Pancreas (tissue), 10 donors: ENCODE measurements at regions not wholly inside any gene's neighbourhood (a gene's known extent, or its start where the extent isn't known, plus 50 kb on each side); places are given as distances from the start of the nearest gene placed in this dataset.

Source experiments
- ATAC-seq, 4 donors: fragments of 200-7000 bp; cut with Tn5 transposase; one replicate each; pipeline versions ENCODE4 v1.8.0 to v1.9.1; 2020; ENCODE audit warnings: mild to moderate bottlenecking in 4 of 4, moderate library complexity in 4 of 4
- DNase-seq, 6 donors: peaks; one replicate each; pipeline ENCODE4 v3.0.0-alpha.2; 2020
- FAIRE-seq: peaks from 2 replicates; lab custom pipeline; 2012; peaks lifted over from hg19 to GRCh38; lab: Jason Lieb, UNC
- H3K27ac ChIP-seq, 4 donors: fragments of 200-600 bp; sonication (generic); 1 replicate in 3 of 4; 2 replicates in 1 of 4; pipeline versions ENCODE4 v1.5.0 to v1.8.0; 2020
- H3K27me3 ChIP-seq, 4 donors: fragments of 200-600 bp; one replicate each; pipeline ENCODE4 v1.8.0; 2021
- H3K36me3 ChIP-seq, 3 donors: fragments of 200-600 bp; sonication (generic) in 1 of 3; one replicate each; pipeline versions ENCODE4 v1.5.0 to v1.8.0; 2020 to 2021
- H3K4me1 ChIP-seq, 3 donors: fragments of 200-600 bp; one replicate each; pipeline ENCODE4 v1.8.0; 2021
- H3K4me3 ChIP-seq, 4 donors: fragments of 200-600 bp; sonication (generic) in 2 of 4; one replicate each; pipeline versions ENCODE4 v1.5.0 to v1.8.0; 2020 to 2021
- H3K9me3 ChIP-seq, 4 donors: fragments of 200-600 bp; one replicate each; pipeline ENCODE4 v1.8.0; 2021
- CTCF ChIP-seq, 4 donors: fragments of 200-600 bp; sonication (generic) in 3 of 4; IDR thresholded peaks; one replicate each; pipeline versions ENCODE4 v1.5.0 to v1.8.0; 2021; ENCODE audit warnings: antibody characterized with exemption in 4 of 4
- WGBS, 2 donors: extraction: QIAGEN DNeasy Blood & Tissue Kit; methylation state at CpG; one replicate each; pipeline ENCODE4 v1.1.7; 2013; 5-methylcytosine and 5-hydroxymethylcytosine counted together
- intact Hi-C, 3 donors: fragments of 100-400 bp; cut with DNase I; formaldehyde crosslinking; loops; one replicate each; pipeline versions ENCODE4 v1.11.1 to v1.14.2; 2022
- donor health status: healthy with polysubstance abuse.
- donor health status: DM: no; HTN: no; CAD: no; lungs with moderate emphysema.
- donor health status: DM: no; HTN: no; CAD: no.
- donor health status: control.
- donor health status: control.
- donor health status: Bipolar disorder and iron deficiency.
- donor health status: DM: yes; HTN: yes; CAD: no.
- donor health status: DM: no; HTN: no; CAD: no.
- donor health status: DM: no; HTN: no; CAD: no.
- donor health status: DM: yes; HTN: yes; CAD: no.

DNA sequence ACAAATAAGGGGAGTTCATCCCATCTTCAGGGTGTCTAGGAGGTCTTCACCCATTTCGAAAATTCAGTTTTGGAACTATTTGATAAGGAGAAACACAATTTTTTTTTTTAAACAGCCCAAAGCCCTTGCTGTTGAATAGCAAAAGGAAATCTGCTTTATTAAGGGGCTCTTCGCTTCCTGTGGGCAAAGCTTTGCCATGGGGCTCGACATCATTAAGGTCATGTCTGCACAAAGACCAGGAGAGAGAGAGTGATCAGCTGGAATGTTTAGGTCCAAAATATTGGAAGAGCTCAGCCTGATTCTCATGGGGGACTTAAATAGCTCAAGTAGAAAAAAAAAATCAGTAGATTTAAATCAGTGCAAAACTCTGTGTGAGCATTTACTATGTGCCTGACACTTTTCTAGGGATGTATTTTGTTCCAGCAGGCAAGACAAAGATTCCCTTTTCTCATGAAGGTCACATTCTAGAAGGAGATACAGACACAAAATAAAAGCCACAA is 564.6 kb upstream of the KLF4 start:
- ATAC-seq (no peak), FAIRE-seq (no peak)

GRCh38 chr9:108053555-108054061 is 564.0 kb upstream of the KLF4 start:
- intact Hi-C loops = no loop called here
- peak; percentile 27 to 77 (median 50) for DNase-seq
- Histone ChIP-seq H3K4me3 (no peak overlapping the region), H3K4me1 (peaks cover 0 to 8% (median 5%) of the 10 kb centered on the region in 3 donors), H3K27me3 (no peaks in the 10 kb centered on the region), H3K9me3 (no peaks in the 10 kb centered on the region), H3K27ac (no peak overlapping the region), H3K36me3 (no peaks in the 10 kb centered on the region)
- TF ChIP-seq CTCF (IDR thresholded peaks at IDR 0.05) = no peak
- 16 to 17% methylated on average over 12 of the region's 12 CpGs for WGBS, 2 donors
- ATAC-seq = peak; percentile 63 to 77 (median 72)
- no peak for FAIRE-seq

More for the DNA sequence above, 564.6 kb upstream of the KLF4 start:
- H3K27me3 ChIP-seq = no peaks in the 10 kb centered on the region
- no peak overlapping the region for H3K27ac ChIP-seq
- peaks cover 0 to 8% (median 5%) of the 10 kb centered on the region in 3 donors for H3K4me1 ChIP-seq
- 66 to 70% methylated on average over 3 of the region's 3 CpGs for WGBS, 2 donors
- H3K9me3 ChIP-seq = no peaks in the 10 kb centered on the region
- DNase-seq = no peak
- intact Hi-C loops = no loop called here
- TF ChIP-seq CTCF (IDR thresholded peaks at IDR 0.05) = no peak
- no peak overlapping the region for H3K4me3 ChIP-seq
- H3K36me3 ChIP-seq = no peaks in the 10 kb centered on the region

DNA sequence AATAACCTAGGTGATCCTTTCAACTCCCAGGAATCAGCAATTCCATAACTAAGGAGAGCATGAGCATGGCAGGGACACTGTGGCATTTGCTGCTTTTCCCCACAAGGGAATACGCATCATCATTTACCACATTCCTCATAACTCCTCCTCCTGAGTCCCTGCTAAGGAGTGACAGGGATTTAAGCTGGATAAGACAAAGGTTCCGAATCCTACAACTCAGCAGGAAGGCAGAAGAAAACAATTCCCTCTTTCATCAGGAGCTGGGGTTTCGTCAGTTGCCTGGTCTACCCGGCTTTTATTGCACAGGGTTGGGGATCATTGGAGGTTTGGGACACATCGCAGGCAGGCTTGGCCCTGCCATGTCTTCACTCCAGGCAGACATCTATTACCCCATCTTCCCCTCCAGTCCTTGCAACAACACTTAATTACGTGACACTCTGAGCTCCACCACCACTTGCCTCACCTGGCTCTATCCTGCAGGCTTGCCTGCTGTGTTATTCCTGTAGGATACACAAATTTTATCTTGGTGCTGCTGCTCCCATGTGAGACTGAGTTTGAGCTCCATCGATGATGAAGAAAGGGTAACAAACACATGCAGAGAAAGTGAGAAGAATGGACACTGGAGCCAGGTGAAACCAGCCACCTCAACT is 563.0 kb upstream of the KLF4 start:
- H3K4me1 ChIP-seq = peaks cover 0 to 8% (median 5%) of the 10 kb centered on the region in 3 donors
- DNase-seq (no peak), FAIRE-seq (no peak), ATAC-seq (no peak)
- no peaks in the 10 kb centered on the region for H3K36me3 ChIP-seq
- TF ChIP-seq CTCF (IDR thresholded peaks at IDR 0.05) = no peak
- intact Hi-C loops = no loop called here
- 64 to 79% methylated on average over 7 of the region's 7 CpGs for WGBS, 2 donors
- H3K4me3 ChIP-seq = no peak overlapping the region
- H3K27me3 ChIP-seq = no peaks in the 10 kb centered on the region
- no peak overlapping the region for H3K27ac ChIP-seq
- no peaks in the 10 kb centered on the region for H3K9me3 ChIP-seq

DNA sequence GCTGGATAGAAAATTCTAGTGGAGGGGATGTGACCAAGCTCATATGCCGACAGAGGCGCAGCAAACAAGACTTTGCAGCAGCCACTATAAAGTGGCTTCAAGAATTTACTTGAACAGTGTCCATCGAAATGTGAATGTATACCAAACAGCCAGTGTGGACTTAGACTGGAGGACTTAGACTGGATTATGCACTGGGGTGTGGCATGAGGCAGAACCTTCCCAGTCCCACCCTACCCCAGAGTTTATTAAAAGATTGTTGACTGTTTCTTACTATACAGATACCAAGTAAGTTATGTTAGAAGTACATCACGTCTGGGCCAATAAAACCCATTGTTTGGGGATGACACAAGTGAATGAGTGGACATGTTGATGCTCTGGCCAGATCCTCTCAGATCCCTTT is 561.3 kb upstream of the KLF4 start:
- no peak for TF ChIP-seq CTCF (IDR thresholded peaks at IDR 0.05)
- no peak overlapping the region for H3K27ac ChIP-seq
- H3K4me1 ChIP-seq = peaks cover 0 to 8% (median 5%) of the 10 kb centered on the region in 3 donors
- ATAC-seq (no peak), FAIRE-seq (no peak), DNase-seq (no peak)
- no peaks in the 10 kb centered on the region for H3K9me3 ChIP-seq
- intact Hi-C loops = no loop called here
- WGBS, 2 donors = 70 to 81% methylated on average over 4 of the region's 4 CpGs
- H3K4me3 ChIP-seq = no peak overlapping the region
- no peaks in the 10 kb centered on the region for H3K27me3 ChIP-seq
- H3K36me3 ChIP-seq = no peaks in the 10 kb centered on the region
